GM04503 (cell line): ENCODE measurements at regions not wholly inside any gene's neighbourhood (a gene's known extent, or its start where the extent isn't known, plus 50 kb on each side); places are given as distances from the start of the nearest gene placed in this dataset.
"Not testable (repeated sequence)": the region's sequence is repeated elsewhere in the genome, so short reads cannot be mapped to it uniquely, and the experiment has no call there.

ENCODE experiments used
- DNase-seq: peaks from one replicate; pipeline ENCODE4 v3.0.0-alpha.2; 2012; ENCODE audit warnings: low read depth

- not testable (repeated sequence) for DNase-seq
Observed at GRCh38 chr5:105998991-105999390, 1671.7 kb downstream of the EFNA5 start.

GRCh38 chr5:105993027-105993426 lies 1677.7 kb downstream of the EFNA5 start:
- no peak for DNase-seq

DNA sequence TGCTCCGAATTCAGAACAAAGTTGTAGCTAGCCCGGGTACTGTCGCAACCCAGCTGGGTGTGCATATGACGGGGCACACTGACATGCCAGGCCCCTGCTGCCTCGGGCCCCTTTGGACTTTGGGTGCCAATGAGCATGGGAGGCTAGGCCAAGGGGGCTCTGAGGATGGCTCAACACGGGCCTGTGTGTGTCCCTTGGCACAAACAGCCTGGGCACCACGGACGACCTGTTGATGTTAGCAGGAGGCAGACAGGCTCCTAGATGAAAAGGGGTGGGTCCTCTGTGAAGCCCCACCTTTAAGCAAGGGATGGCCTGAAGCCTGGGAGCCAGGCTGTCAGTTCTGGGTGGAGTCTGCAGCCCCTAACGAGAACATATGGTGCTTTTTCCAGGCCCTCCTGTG lies 1688.2 kb downstream of the EFNA5 start:
- DNase-seq: no peak

DNA sequence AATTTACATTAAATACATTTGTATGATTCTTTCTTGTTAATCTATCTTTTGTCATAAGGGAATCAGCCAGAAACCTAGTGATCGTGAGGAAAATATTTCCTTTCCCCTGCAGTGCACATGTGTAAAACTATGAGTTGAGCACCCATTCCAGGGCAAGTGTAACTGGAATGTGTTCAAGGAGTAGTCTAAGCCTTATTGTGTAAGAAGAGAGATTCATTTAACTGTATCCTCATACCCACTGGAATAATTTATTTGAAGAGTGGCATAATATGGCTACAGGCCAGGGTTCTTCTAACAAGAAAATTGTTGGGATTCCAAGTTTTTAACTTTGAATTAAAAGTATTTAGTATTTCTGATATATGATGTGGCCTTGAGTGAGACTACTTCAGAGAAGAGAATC lies 1692.7 kb downstream of the EFNA5 start:
- no peak for DNase-seq

- no peak for DNase-seq
Observed at GRCh38 chr5:105977163-105977562, 1693.6 kb downstream of the EFNA5 start.

- DNase-seq: no peak
Observed at GRCh38 chr5:105970919-105971318, 1699.8 kb downstream of the EFNA5 start.

DNA sequence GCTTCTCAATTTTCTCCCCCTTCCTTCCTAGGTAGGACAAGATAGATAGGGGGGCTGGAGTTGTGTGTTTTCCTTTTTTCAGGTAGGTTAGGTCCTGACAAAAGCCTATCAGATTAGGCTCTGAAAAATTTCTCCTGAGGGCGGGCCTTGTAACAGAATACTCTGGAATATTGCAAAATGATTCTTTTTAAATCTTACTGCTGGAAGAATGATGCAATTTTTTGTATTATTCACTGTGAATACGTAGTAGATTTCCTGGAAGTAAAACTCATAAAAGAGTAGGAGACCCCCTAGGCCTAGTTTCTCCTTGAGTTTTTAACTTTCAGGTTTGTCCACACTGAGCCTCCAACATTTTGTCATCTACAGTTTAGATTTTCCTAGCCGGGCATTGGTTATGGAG lies 1701.8 kb downstream of the EFNA5 start:
- DNase-seq: no peak

DNA sequence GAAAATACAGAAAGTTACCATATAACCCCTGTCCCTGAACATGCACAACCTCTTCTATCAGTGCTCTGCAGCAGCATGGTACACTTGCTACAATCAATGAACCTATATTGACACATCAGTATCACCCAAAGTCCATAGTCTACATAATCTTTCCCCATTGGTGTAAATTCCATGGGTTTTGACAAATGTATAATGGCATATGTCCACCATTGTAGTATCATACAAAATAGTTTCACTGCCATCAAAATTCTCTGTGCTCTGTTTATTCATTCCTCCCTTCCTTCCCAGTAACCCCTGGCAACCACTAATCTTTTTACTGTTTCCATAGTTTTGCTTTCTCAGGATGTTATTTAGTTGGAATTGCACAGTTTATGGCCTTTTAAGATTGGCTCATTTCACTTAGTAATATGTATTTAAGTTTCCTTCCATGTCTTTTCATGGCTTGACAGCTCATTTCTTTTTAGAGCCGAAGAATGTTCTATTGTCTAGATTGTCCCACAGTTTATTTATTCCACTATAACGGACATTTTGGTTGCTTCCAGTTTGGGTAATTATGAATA lies 1707.0 kb downstream of the EFNA5 start:
- DNase-seq: no peak

DNA sequence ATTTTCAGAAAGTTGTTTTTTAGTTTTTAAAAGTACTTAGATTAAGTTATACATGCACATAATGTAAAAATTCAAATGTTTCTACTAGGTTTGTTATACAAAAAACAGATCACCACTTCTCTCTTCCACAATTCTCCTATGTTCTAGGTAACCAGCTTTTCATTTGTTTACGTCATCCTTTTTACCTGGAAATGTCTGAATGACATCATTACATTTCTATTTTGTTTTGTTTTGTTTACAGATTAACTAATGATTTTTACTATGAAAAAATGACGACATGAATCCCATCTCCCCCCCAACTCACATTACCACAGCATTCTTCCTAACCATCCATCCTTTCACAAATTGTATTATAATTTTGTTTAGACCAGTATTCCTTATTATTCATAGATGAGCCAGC lies 1709.2 kb downstream of the EFNA5 start:
- DNase-seq: no peak

DNA sequence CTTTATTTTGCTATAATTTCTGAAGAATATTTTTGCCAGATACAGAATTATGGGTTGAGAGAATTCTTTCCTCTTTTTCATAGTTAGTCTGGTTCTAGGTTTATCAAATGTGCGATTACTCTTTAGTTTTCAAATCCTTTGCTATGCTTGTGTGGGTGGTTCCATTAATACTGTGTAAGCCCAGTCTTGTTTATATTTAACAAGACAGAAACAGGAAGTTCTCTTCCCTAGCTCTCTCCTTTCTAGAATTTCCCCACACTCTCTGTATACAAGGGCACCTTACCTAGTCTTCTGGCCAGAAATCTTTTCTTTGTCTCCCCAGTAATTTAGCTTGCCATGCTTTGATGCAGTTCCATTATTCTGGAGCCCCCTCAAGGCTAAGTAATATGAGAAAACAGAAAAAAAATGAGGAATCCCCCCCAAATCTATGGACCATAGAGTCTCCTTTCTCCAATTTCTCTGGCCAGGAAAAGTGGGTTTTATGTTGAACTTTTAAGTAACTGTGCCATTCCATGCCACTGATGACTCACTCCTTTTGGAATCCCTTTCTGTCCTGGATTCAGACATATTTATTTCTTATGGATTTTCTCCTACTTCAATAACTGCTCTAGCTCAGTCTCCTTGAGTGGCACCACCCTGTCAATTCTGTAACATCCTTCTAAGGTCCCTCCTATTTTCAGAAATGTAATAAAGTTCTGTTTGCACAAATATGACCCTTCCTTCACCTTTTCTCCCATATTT lies 1714.1 kb downstream of the EFNA5 start:
- DNase-seq: no peak

DNA sequence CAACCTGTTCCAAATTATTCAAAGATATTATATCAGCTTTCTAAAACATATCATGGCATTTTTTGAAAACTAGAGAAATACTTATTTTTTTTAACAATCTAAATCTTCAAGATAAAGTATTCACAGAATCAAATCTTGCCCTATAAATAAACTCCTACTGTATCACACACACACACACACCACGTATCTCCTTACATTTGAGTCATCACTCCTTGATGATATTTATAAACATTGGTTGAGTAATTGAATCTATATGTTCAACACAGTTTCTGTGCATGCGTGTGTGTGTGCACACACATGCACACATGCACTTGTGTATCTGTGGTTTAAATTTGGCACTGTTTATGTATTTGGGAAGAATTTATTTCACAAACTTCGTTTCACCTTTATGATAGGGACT lies 1716.4 kb downstream of the EFNA5 start:
- DNase-seq: no peak

- DNase-seq: no peak
Observed at GRCh38 chr5:105953616-105954015, 1717.1 kb downstream of the EFNA5 start.

DNA sequence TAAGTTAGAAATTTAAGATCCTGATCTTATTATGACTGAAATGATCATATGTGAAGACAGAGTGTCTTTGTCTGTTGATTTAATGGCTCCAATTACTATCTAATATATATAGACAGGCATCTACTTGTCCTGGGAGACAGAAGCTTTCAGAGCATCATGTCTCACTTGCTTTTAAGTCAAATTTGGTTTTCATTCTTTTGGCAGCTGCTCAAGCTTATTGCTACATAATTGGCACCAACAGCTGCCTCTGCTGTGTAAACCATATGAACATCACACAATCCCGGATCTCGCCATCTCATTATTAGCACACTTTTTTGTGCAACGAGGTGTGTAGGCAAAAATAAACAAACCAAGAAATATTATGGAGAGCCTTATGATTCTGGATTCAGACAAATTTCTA lies 1717.9 kb downstream of the EFNA5 start:
- no peak for DNase-seq

DNA sequence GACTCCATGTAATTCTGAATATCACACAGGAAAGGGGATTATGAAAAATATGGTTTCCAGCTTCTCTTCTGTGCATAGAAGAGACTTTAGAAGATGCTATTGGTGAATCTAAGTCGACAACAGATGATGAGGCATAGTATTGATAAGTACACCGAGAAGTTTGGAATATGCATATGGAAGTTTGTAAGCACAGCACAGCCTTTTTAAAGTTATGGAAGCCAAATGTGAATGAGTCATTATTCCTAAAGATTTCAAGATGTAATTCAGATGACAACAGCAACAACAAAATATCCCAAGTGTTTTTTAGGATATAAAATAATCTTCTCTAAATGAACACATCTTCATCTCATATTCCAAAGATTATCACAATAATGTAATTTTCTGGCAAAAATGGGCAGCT lies 1723.3 kb downstream of the EFNA5 start:
- no peak for DNase-seq

GRCh38 chr5:105945203-105945972 lies 1725.3 kb downstream of the EFNA5 start:
- no peak for DNase-seq

- DNase-seq: no peak
Observed at GRCh38 chr5:105940181-105940580, 1730.6 kb downstream of the EFNA5 start.

DNA sequence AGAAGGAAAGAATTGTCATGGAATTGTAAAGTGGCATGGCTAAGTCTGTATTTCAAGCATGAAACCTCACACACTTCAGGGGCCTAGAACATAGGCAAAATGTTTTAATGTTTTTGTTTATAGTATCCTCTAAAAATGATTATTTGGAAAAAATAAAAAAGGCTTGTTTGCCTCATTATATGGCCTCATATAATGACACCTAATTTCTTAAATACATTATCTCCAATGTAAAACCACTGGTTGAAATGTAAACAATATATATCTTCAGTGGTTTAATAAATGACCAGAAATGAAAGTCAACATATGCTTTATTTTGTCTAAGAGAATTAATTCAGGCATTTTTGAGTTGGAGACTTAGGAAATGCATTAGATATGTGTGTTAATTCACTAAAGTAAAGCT lies 1736.6 kb downstream of the EFNA5 start:
- no peak for DNase-seq

GRCh38 chr5:105931881-105932421 lies 1738.8 kb downstream of the EFNA5 start:
- no peak for DNase-seq

- no peak for DNase-seq
Observed at GRCh38 chr5:105929858-105930257, 1740.9 kb downstream of the EFNA5 start.

- DNase-seq: peak; percentile 7
Observed at GRCh38 chr5:105924366-105924765, 1746.4 kb downstream of the EFNA5 start.

- no peak for DNase-seq
Observed at GRCh38 chr5:105922574-105922973, 1748.2 kb downstream of the EFNA5 start.

DNA sequence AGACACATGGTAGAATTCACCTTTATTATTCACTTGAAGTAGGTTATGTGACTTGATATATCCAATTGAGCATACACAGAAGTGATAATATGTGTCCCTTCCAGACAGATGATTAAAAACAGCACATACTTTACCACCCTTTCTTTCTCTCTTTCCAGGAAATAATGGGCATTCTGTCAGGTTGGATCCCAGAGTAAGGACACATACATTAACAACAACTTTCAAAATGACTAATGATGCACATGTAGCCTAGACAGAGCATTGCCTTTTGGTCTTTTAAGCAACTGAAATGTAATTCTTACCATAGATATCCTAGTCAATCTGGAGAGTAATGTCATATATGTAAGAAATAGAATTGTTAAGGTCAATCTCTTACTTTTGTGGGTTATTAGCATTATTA lies 1748.7 kb downstream of the EFNA5 start:
- no peak for DNase-seq

DNA sequence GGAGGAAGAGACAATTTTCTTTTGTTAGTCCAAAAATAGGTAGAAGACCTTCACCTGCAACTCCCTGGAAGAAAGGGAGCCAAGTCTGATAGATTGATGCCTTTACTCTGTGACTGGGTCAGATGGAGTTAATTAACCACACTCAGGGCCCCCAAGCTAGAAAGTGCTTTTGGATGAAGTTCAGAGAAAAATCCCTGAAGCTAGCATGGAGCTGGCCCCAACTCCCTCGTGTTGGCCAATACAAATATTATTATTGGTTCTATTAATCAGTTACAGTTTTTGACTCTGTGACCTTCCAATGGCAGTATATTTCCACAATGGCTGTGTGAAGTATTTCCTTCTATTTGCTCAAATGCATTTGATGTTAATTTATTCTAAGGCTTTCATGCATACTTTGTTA lies 1753.5 kb downstream of the EFNA5 start:
- DNase-seq: no peak
